Spleen (tissue), 11 donors: ENCODE measurements at regions not wholly inside any gene's neighbourhood (a gene's known extent, or its start where the extent isn't known, plus 50 kb on each side); places are given as distances from the start of the nearest gene placed in this dataset.

Source experiments
- DNase-seq: peaks from one replicate; pipeline ENCODE4 v3.0.0-alpha.2; 2020
- H3K27ac ChIP-seq, 8 donors: fragments of 200-600 bp; sonication (generic) in 7 of 8; 1 replicate in 4 of 8; 2 replicates in 4 of 8; pipeline versions ENCODE4 v1.5.0 to v1.8.0; 2016 to 2021; ENCODE audit warnings: inconsistent platforms in 4 of 8, mild to moderate bottlenecking in 4 of 8, moderate library complexity in 1 of 8
- H3K27me3 ChIP-seq, 7 donors: fragments of 200-600 bp; sonication (generic) in 6 of 7; replicated peaks in 1 of 7; 1 replicate in 4 of 7; 2 replicates in 3 of 7; pipeline versions ENCODE4 v1.5.0 to v1.8.0; 2016 to 2021; ENCODE audit warnings: inconsistent platforms in 3 of 7, mild to moderate bottlenecking in 1 of 7
- H3K36me3 ChIP-seq, 6 donors: fragments of 200-600 bp; sonication (generic) in 5 of 6; 1 replicate in 4 of 6; 2 replicates in 2 of 6; pipeline versions ENCODE4 v1.5.0 to v1.8.0; 2016 to 2021; ENCODE audit warnings: inconsistent platforms in 2 of 6
- H3K4me1 ChIP-seq, 6 donors: fragments of 200-600 bp; sonication (generic) in 5 of 6; 1 replicate in 3 of 6; 2 replicates in 3 of 6; pipeline versions ENCODE4 v1.5.0 to v1.8.0; 2016 to 2021; ENCODE audit warnings: inconsistent platforms in 3 of 6
- H3K4me3 ChIP-seq, 8 donors: fragments of 200-600 bp; sonication (generic) in 7 of 8; 1 replicate in 4 of 8; 2 replicates in 4 of 8; pipeline versions ENCODE4 v1.5.0 to v1.8.0; 2016 to 2021; ENCODE audit warnings: inconsistent platforms in 4 of 8, mild to moderate bottlenecking in 4 of 8, moderate library complexity in 2 of 8
- H3K9me3 ChIP-seq, 8 donors: fragments of 200-600 bp; sonication (generic) in 7 of 8; 1 replicate in 4 of 8; 2 replicates in 4 of 8; pipeline versions ENCODE4 v1.5.0 to v1.8.0; 2016 to 2021; ENCODE audit warnings: inconsistent platforms in 4 of 8
- POLR2A ChIP-seq, 3 donors: fragments of 450-650 bp; IDR thresholded peaks; one replicate each; pipeline ENCODE4 v1.5.1; 2017; ENCODE audit warnings: antibody characterized with exemption in 3 of 3, mild to moderate bottlenecking in 1 of 3
- POLR2AphosphoS5 ChIP-seq, 3 donors: sonication (generic); formaldehyde crosslinking; IDR thresholded peaks; one replicate each; pipeline ENCODE4 v1.5.1; 2017; ENCODE audit warnings: antibody characterized with exemption in 3 of 3
- WGBS, 5 donors: extraction: QIAGEN DNeasy Blood & Tissue Kit in 3 of 5; methylation state at CpG; one replicate each; pipeline versions ENCODE4 v1.1.5 to v1.1.7; 2013 to 2018; 5-methylcytosine and 5-hydroxymethylcytosine counted together
- intact Hi-C: fragments of 100-400 bp; cut with DNase I; formaldehyde crosslinking; loops from one replicate; pipeline ENCODE4 v1.15.0; 2023; ENCODE audit warnings: low total_unique reads
- TF ChIP-seq, protein P1 (sequence below), 11 experiments: fragments of 200-600 bp in 7 of 11; fragments of 450-650 bp in 4 of 11; sonication (generic) in 4 of 11; IDR thresholded peaks in 8 of 11; conservative IDR thresholded peaks in 3 of 11; 1 replicate in 7 of 11; 2 replicates in 4 of 11; pipeline versions ENCODE4 v1.4.0 to v1.8.0; 2016 to 2021; ENCODE audit warnings: antibody characterized with exemption in 11 of 11, inconsistent platforms in 4 of 11, mild to moderate bottlenecking in 1 of 11
- donor health status: healthy with polysubstance abuse.
- donor health status: DM: no; HTN: no; CAD: no; lungs with moderate emphysema.
- donor health status: DM: no; HTN: no; CAD: no.
- donor health status: Bipolar disorder and iron deficiency.
- donor health status: healthy.
- donor health status: DM: no; HTN: no; CAD: no.
- donor health status: DM: yes; HTN: yes; CAD: no.

DNA sequence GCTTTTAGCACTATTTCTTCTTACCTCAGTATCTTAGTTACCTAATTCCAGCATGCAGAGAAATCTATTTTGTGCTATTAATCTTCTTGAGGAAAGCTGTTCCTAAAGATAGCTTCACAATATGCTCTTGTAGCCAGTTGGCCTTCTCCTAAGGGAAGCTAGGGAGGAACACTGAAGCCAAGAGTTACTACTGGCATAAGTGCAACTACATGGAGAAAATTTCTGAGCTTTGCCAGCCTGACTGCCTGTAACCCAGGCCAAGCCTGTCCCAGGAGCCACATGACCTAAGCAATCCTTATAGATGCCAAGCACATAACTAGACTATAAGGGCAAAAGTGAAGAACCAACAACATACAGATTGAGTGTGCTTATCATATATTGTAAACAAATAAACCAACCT, 890.2 kb downstream of the FLRT2 start:
- no peak overlapping the region for H3K27ac ChIP-seq
- intact Hi-C loops = no loop called here
- no peak for DNase-seq
- no peaks in the 10 kb centered on the region for H3K27me3 ChIP-seq
- no peaks in the 10 kb centered on the region for H3K36me3 ChIP-seq
- no peak overlapping the region for H3K4me3 ChIP-seq
- no peaks in the 10 kb centered on the region for H3K4me1 ChIP-seq
- peaks cover 0 to 6% (median 0%) of the 10 kb centered on the region in 8 donors for H3K9me3 ChIP-seq
- TF ChIP-seq, protein P1, sequence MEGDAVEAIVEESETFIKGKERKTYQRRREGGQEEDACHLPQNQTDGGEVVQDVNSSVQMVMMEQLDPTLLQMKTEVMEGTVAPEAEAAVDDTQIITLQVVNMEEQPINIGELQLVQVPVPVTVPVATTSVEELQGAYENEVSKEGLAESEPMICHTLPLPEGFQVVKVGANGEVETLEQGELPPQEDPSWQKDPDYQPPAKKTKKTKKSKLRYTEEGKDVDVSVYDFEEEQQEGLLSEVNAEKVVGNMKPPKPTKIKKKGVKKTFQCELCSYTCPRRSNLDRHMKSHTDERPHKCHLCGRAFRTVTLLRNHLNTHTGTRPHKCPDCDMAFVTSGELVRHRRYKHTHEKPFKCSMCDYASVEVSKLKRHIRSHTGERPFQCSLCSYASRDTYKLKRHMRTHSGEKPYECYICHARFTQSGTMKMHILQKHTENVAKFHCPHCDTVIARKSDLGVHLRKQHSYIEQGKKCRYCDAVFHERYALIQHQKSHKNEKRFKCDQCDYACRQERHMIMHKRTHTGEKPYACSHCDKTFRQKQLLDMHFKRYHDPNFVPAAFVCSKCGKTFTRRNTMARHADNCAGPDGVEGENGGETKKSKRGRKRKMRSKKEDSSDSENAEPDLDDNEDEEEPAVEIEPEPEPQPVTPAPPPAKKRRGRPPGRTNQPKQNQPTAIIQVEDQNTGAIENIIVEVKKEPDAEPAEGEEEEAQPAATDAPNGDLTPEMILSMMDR (IDR thresholded peaks at IDR 0.05 in 8 of 11, conservative IDR thresholded peaks at IDR 0.05 in 3 of 11) = no peak
- TF ChIP-seq POLR2A (IDR thresholded peaks at IDR 0.05) = no peak
- no peak for TF ChIP-seq POLR2AphosphoS5 (IDR thresholded peaks at IDR 0.05)

DNA sequence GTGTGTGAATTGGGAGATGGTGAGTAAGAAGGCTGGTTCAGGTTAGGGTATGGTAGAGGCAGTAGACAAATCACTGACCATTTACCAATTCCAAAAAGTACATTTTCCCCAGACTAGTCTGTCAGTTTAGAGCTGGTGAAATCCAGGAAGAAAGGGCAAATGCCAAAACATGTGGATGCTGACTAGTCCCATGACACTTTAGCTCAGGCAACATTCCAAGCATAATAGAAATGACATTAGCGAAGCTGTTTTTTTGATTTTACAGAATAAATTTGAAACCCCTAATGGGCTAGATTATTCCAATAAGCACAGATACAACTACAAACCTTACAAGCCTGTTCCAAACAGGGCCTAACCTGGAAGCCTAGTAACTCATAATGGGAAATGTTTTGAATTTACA, 884.2 kb downstream of the FLRT2 start:
- H3K27ac ChIP-seq = no peak overlapping the region
- no peaks in the 10 kb centered on the region for H3K4me1 ChIP-seq
- no peaks in the 10 kb centered on the region for H3K27me3 ChIP-seq
- no peak for DNase-seq
- no peak overlapping the region for H3K4me3 ChIP-seq
- H3K9me3 ChIP-seq = peaks cover 0 to 13% (median 0%) of the 10 kb centered on the region in 8 donors
- WGBS, 5 donors = 77 to 91% (median 90%) methylated on average over 1 of the region's 1 CpG
- no peaks in the 10 kb centered on the region for H3K36me3 ChIP-seq
- intact Hi-C loops = no loop called here
- TF ChIP-seq POLR2AphosphoS5 (IDR thresholded peaks at IDR 0.05) = no peak
- TF ChIP-seq, protein P1 (IDR thresholded peaks at IDR 0.05 in 8 of 11, conservative IDR thresholded peaks at IDR 0.05 in 3 of 11) = no peak
- no peak for TF ChIP-seq POLR2A (IDR thresholded peaks at IDR 0.05)

DNA sequence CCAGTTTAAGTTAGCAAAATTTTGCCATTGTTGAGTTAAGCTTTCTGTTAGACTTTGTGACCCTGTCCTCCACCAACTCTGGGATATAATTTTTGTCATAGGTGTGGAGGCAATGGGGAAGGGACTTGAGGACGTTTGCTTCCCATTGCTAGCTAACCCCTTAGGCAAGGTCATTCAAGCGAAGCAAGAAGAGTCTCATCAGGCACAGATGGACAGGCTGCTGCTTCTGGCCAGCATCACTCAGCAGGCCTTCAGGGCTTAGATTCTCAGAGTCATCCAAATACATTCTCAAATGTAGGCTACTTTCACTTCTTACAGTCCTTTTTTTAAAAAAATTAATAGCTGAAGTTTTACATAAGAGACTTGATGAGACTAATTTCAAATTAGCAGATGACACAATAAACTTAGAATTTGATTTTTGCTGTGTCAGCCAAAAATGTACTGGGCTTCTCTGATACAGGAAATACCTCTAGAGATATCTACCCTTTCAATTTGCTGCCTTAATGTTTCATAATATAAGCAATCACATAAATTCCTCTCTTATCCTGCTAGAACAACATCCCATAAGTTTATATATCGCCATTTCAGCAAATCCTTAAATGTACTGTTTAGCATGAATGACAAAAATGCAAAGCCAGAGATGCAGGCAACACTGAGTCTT, 875.2 kb downstream of the FLRT2 start:
- Histone ChIP-seq H3K27me3 (no peaks in the 10 kb centered on the region), H3K4me1 (no peaks in the 10 kb centered on the region), H3K9me3 (peaks cover 0 to 9% (median 3%) of the 10 kb centered on the region in 8 donors), H3K4me3 (no peak overlapping the region), H3K36me3 (no peaks in the 10 kb centered on the region), H3K27ac (no peak overlapping the region)
- intact Hi-C loops = no loop called here
- whole genome bisulfite sequencing, 5 donors = 55 to 81% (median 67%) methylated on average over 3 of the region's 3 CpGs
- DNase-seq = no peak
- TF ChIP-seq, protein P1 (IDR thresholded peaks at IDR 0.05 in 8 of 11, conservative IDR thresholded peaks at IDR 0.05 in 3 of 11) = no peak
- no peak for TF ChIP-seq POLR2A (IDR thresholded peaks at IDR 0.05)
- TF ChIP-seq POLR2AphosphoS5 (IDR thresholded peaks at IDR 0.05) = no peak

DNA sequence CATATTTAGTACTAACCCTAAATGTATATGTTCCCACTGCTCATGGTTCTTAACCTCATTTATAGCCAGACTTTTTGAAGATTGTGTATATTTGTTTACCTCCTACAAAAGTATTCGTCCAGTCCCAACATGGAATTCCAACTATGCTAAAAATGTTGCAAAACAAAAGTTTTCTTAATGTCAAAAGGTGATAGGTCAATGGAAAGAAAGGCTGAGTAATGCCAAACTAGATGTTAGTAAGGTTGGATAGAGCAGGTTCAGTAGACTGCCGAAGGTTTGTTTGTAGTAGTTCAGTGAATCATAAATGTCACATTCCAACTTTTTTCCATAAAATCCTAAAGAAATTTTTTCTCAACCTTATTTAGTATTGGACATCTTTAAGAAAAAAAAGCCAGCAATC, 874.5 kb downstream of the FLRT2 start:
- Histone ChIP-seq H3K36me3 (no peaks in the 10 kb centered on the region), H3K4me1 (no peaks in the 10 kb centered on the region), H3K27ac (no peak overlapping the region), H3K27me3 (no peaks in the 10 kb centered on the region), H3K4me3 (no peak overlapping the region), H3K9me3 (peaks cover 0 to 10% (median 3%) of the 10 kb centered on the region in 8 donors)
- intact Hi-C loops = no loop called here
- no peak for DNase-seq
- TF ChIP-seq POLR2A (IDR thresholded peaks at IDR 0.05) = no peak
- no peak for TF ChIP-seq POLR2AphosphoS5 (IDR thresholded peaks at IDR 0.05)
- TF ChIP-seq, protein P1 (IDR thresholded peaks at IDR 0.05 in 8 of 11, conservative IDR thresholded peaks at IDR 0.05 in 3 of 11) = no peak
- WGBS, 5 donors = 82 to 90% (median 88%) methylated on average over 2 of the region's 2 CpGs
